ENCODE measurements at regions not wholly inside any gene's neighbourhood (a gene's known extent, or its start where the extent isn't known, plus 50 kb on each side); places are given as distances from the start of the nearest gene placed in this dataset.

DNA sequence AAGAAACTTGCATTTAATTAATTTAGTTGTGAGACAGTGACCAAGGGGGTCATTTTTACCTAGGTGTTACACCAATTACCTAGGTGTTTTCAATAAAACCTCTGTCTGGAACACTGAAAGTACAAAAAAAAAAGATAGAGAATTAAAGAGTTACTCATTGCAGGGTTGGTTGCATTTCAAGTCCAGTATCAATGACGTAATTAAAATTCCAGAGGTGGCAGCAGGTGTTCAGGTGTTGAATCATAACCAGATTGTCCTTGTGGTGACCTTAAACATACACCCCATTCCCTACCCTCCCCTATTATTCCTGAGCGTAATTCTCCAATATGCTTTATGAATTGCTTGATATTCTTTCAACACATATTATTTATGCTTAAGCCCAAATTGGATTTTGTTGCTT lies 352.0 kb upstream of the SLC8A1 start:
- H3K27me3 Mint-ChIP-seq, result no peaks in the 10 kb centered on the region
- H3K4me3 Mint-ChIP-seq, result no peak overlapping the region
- peaks cover 0 to 5% of the 10 kb centered on the region in 2 donors for H3K9me3 Mint-ChIP-seq
- H3K36me3 Mint-ChIP-seq (ENCODE audit: insufficient read depth), result no peaks in the 10 kb centered on the region
- DNase-seq (no peak), ATAC-seq (replicated peaks) (no peak)
- H3K4me1 Mint-ChIP-seq (ENCODE audit: low read depth in 2 of 2), result no peaks in the 10 kb centered on the region
- no peak overlapping the region for H3K27ac Mint-ChIP-seq

DNA sequence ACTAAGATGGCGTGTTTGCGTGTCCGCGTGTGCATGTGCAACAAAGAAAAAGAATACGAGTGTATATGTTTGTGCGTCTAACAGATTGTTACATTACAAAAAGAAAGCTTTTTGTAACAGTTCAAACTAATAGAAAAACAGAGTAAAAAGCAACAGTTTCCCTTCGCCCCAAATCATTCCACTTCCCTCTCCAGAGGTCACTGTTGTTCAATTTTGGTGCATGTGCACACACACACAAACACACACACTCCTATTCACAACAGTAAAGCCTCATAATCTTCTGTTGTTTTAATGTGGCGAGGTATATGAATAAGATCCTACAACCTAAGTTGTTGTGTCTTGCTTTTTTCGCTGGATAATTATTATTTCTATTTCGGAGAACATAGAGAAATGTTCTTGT lies 357.3 kb upstream of the SLC8A1 start:
- ATAC-seq (replicated peaks) (no peak), DNase-seq (no peak)
- Mint-ChIP-seq H3K9me3 (peaks cover 2 to 6% of the 10 kb centered on the region in 2 donors), H3K4me1 (ENCODE audit: low read depth in 2 of 2) (no peaks in the 10 kb centered on the region), H3K27ac (no peak overlapping the region), H3K4me3 (no peak overlapping the region), H3K36me3 (ENCODE audit: insufficient read depth) (no peaks in the 10 kb centered on the region), H3K27me3 (no peaks in the 10 kb centered on the region)

DNA sequence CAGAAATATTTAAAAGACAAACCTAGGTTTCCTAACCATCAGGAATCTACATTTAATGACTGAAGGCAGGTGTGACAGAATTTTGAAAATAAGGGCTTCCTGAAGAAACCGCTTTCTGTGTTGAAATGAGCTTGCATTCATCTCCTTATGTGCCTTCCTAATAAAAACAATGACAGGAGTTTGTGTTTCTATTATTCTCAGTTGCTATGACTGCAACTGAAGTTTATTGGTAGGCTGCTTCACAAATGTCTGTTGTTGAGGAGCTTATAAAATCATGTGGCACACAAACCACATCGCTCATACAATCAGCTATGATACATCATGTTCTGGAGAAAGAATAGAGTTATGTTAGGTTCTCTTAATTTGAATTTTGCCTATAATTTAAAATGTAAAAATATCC lies 362.7 kb upstream of the SLC8A1 start:
- no peaks in the 10 kb centered on the region for H3K27me3 Mint-ChIP-seq
- ATAC-seq (replicated peaks) (no peak), DNase-seq (no peak)
- peaks cover 0 to 3% of the 10 kb centered on the region in 2 donors for H3K9me3 Mint-ChIP-seq
- no peaks in the 10 kb centered on the region for H3K4me1 Mint-ChIP-seq (ENCODE audit: low read depth in 2 of 2)
- H3K27ac Mint-ChIP-seq, result no peak overlapping the region
- H3K36me3 Mint-ChIP-seq (ENCODE audit: insufficient read depth), result no peaks in the 10 kb centered on the region
- H3K4me3 Mint-ChIP-seq, result no peak overlapping the region

DNA sequence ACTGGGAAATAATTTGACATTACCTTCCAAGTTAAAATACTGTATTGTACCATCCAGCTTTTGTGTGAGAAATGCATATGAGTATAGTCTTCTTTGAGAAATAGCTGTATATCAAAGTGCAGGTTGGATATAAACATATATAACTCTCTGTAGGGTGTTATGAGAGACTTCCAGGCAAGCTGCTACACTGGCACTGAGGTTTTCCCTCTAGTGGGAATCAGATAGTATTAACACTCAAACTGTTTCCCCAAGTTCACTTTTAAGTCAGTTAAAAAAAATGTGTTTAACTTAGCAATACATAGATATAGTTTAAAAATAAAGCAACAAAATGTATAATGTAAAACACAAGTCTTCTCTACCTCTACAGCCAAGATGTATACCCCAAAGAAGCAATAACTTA lies 368.4 kb upstream of the SLC8A1 start:
- no peaks in the 10 kb centered on the region for H3K36me3 Mint-ChIP-seq (ENCODE audit: insufficient read depth)
- DNase-seq (no peak), ATAC-seq (replicated peaks) (no peak)
- peaks cover 0 to 11% of the 10 kb centered on the region in 2 donors for H3K9me3 Mint-ChIP-seq
- no peak overlapping the region for H3K27ac Mint-ChIP-seq
- H3K27me3 Mint-ChIP-seq, result no peaks in the 10 kb centered on the region
- H3K4me1 Mint-ChIP-seq (ENCODE audit: low read depth in 2 of 2), result no peaks in the 10 kb centered on the region
- H3K4me3 Mint-ChIP-seq, result no peak overlapping the region

DNA sequence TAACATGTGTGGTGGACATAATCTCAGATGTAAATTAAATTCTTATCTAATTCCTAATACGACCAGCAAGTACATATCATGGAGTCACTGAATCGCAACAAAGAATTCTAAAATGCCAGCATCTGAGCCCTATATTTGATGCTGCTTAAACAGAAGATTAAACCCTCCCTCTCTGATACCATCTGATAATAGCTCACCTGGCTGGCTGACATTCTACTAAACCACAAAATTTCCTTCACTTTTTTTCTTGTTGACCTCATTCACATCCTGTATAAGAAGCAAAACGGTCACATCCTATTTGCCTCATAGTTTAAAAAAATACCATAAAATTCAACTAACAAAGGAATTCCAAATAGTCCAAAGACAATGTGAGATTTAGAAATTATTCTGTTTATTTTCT lies 371.6 kb upstream of the SLC8A1 start:
- Mint-ChIP-seq H3K9me3 (peaks cover 0 to 10% of the 10 kb centered on the region in 2 donors), H3K27me3 (no peaks in the 10 kb centered on the region), H3K4me1 (ENCODE audit: low read depth in 2 of 2) (no peaks in the 10 kb centered on the region), H3K4me3 (no peak overlapping the region), H3K27ac (no peak overlapping the region), H3K36me3 (ENCODE audit: insufficient read depth) (no peaks in the 10 kb centered on the region)
- DNase-seq (no peak), ATAC-seq (replicated peaks) (no peak)

DNA sequence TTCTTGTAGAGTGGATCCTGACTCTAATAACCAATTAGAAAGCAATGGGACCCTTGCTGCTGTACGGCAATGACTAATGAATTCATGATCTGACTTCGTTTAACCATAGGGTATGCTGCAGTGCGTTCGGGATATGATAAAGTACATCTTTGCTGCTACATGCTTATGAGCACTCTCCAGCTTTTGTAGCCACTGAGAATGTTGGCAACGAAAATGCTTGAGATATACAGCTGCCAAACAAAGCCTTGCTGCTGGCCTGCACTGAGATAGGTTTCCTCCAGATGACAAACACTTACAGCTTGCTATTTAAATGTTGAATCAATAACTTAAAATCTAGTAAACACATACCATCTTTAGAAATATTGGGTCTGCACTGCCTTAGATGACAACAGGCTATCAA lies 372.4 kb upstream of the SLC8A1 start:
- ATAC-seq (replicated peaks) (no peak), DNase-seq (no peak)
- H3K27me3 Mint-ChIP-seq, result no peaks in the 10 kb centered on the region
- no peaks in the 10 kb centered on the region for H3K4me1 Mint-ChIP-seq (ENCODE audit: low read depth in 2 of 2)
- peaks cover 0 to 10% of the 10 kb centered on the region in 2 donors for H3K9me3 Mint-ChIP-seq
- no peaks in the 10 kb centered on the region for H3K36me3 Mint-ChIP-seq (ENCODE audit: insufficient read depth)
- H3K4me3 Mint-ChIP-seq, result no peak overlapping the region
- H3K27ac Mint-ChIP-seq, result no peak overlapping the region

DNA sequence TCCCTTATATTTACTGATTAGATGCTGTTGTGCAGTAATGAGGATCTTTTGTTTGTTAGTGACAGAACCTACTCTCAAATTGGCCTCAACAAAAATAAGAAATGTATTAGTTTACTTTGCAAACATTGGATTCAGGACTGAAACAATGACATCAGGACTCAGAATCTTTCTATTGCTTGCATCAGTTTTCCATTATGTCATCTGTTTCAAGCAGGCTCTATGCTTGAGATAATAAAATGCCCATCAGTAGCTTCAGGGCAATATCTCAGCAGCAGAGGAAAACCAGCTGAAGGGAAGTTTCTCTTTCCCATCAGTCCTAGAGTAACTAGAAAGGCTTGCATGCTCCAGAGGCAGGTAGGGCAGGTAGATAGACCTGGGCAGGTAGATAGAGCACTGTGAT lies 375.5 kb upstream of the SLC8A1 start:
- DNase-seq, result no peak
- H3K4me1 Mint-ChIP-seq (ENCODE audit: low read depth in 2 of 2), result no peaks in the 10 kb centered on the region
- no peaks in the 10 kb centered on the region for H3K36me3 Mint-ChIP-seq (ENCODE audit: insufficient read depth)
- no peaks in the 10 kb centered on the region for H3K27me3 Mint-ChIP-seq
- peaks cover 0 to 10% of the 10 kb centered on the region in 2 donors for H3K9me3 Mint-ChIP-seq
- H3K4me3 Mint-ChIP-seq, result no peak overlapping the region
- ATAC-seq (replicated peaks), result no peak
- no peak overlapping the region for H3K27ac Mint-ChIP-seq

DNA sequence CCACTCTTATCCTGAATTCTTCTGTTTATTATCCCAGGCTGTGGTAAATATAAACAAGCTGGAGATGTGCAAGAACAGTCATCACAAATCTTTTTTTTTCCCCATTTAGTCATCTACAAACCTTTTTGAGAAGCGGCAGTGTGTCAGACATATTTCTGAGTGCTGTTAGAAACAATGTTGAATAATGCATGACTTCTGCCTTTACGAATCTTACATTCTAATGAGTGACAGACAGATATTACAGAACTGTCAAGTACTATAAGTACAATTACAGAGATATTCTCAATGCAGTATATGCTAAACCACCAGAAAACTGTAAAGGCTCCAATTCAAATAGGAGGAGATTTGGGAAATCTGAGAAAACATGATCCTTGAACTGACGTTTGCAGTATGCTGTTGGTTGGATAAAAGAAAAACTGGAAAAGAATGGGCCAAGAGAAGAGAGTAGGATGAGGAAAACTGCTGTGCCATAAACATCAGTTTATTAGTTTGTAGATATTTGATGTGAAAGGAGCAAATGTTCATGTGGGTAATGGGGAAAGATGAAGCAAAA lies 379.5 kb upstream of the SLC8A1 start:
- H3K4me3 Mint-ChIP-seq, result no peak overlapping the region
- H3K4me1 Mint-ChIP-seq (ENCODE audit: low read depth in 2 of 2), result no peaks in the 10 kb centered on the region
- DNase-seq (no peak), ATAC-seq (replicated peaks) (no peak)
- no peaks in the 10 kb centered on the region for H3K36me3 Mint-ChIP-seq (ENCODE audit: insufficient read depth)
- no peaks in the 10 kb centered on the region for H3K9me3 Mint-ChIP-seq
- no peak overlapping the region for H3K27ac Mint-ChIP-seq
- H3K27me3 Mint-ChIP-seq, result no peaks in the 10 kb centered on the region

DNA sequence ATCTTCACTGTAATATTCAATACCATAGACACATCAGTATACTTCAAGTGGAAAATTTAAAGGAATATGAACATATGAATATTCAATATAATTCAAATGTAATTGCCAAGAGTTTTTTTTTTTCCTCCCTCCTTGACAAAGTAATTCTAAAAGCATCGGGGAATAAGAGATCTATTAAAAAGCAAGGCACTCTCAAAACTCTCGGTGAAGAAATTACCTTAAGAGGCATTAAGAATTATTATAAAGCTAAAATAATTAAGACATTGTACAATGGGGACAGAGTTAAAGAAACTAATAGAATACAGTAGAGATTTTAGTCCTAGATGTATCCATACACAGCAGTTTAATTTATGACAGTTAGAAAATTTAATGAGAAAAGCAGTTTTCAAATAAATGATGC lies 390.0 kb upstream of the SLC8A1 start:
- DNase-seq, result no peak
- H3K4me3 Mint-ChIP-seq, result no peak overlapping the region
- ATAC-seq (replicated peaks), result no peak
- no peak overlapping the region for H3K27ac Mint-ChIP-seq
- no peaks in the 10 kb centered on the region for H3K4me1 Mint-ChIP-seq (ENCODE audit: low read depth in 2 of 2)
- H3K36me3 Mint-ChIP-seq (ENCODE audit: insufficient read depth), result peaks cover 5% of the 10 kb centered on the region
- peaks cover 2 to 16% of the 10 kb centered on the region in 2 donors for H3K9me3 Mint-ChIP-seq
- H3K27me3 Mint-ChIP-seq, result no peaks in the 10 kb centered on the region

DNA sequence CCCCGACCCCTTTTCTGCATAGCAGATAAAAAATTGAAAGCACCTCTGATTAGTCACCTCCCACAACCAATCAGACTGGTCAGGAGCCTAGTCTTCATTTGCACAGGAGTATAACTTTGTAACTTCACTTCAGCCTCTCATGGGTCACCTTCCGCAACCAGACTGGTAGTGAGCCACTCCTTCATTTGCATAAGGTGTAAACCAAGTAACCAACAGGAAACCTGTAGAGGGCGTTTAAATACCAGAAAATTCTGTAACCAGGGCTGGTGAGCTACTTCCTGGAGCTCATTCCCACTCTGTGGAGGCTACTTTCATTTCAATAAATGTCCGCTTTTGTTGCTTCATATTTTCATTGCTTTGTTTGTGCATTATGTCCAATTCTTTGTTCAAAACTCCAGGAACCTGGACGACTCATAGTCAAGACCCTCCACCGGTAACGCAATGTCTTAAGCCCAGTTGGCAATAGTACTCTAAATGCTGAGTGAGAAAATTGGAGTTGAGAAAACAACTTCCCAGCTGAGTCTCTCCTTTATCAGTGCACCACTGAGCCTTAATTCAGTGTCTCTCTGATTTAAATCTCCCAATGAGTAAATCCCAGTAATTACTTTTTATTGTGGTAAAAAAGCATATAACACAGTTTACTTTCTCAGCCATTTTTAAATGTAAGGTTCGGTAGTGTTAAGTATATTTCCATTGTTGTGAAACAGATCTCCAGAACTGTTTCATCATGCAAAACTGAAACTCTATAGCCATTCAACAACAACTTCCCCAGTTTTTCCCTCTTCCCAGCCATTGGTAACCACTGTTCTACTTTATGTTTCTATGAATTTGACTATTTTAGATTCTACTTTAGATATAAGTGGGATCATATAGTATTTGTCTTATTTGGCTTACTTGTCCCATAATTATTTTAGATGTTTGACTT lies 392.7 kb upstream of the SLC8A1 start:
- H3K27ac Mint-ChIP-seq, result no peak overlapping the region
- H3K27me3 Mint-ChIP-seq, result no peaks in the 10 kb centered on the region
- no peak for DNase-seq
- H3K36me3 Mint-ChIP-seq (ENCODE audit: insufficient read depth), result peaks cover 5% of the 10 kb centered on the region
- no peaks in the 10 kb centered on the region for H3K4me1 Mint-ChIP-seq (ENCODE audit: low read depth in 2 of 2)
- ATAC-seq (replicated peaks), result no peak
- H3K9me3 Mint-ChIP-seq, result peaks cover 2 to 21% of the 10 kb centered on the region in 2 donors
- no peak overlapping the region for H3K4me3 Mint-ChIP-seq

DNA sequence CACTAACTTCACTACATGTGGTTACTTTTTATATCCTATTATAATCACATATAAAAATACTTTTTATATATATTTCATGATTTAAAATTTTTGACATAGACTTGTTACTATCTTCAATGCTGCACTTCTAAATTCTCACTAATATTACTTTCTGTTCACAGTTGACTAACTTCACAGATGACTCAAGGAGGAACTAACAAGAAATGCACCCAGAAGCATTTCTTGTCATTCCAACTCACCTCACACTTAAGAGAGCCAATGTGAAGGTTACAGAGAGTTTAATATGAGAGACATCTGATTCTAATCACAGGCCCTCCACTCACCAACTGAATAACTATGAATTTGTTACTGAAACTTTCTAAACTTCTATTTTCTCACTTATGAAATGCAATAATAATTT lies 399.8 kb upstream of the SLC8A1 start:
- Mint-ChIP-seq H3K27me3 (no peaks in the 10 kb centered on the region), H3K4me3 (no peak overlapping the region), H3K9me3 (peaks cover 8 to 25% of the 10 kb centered on the region in 2 donors), H3K27ac (no peak overlapping the region), H3K36me3 (ENCODE audit: insufficient read depth) (no peaks in the 10 kb centered on the region), H3K4me1 (ENCODE audit: low read depth in 2 of 2) (no peaks in the 10 kb centered on the region)
- ATAC-seq (replicated peaks) (no peak), DNase-seq (no peak)

DNA sequence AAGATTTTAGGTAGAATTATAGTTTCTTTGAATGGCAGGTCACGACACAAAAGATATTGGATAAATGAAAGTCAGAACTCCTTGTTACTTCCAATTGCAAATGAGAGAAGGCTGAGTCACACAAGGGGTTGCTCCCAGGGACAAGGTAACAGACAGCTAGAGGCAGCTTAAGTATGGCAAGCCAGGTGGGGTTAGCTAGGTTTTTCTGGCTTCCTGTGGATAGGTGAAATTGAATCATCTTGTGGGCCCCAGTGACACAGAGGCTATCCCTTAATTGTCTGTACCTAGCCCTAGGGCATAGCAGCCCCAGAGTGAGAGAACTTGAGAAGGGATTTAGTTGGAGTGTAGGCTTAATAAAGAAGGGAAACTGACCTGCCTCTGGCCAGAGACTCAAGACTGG lies 407.7 kb upstream of the SLC8A1 start:
- no peak for ATAC-seq (replicated peaks)
- Mint-ChIP-seq H3K9me3 (peaks cover 1 to 6% of the 10 kb centered on the region in 2 donors), H3K27ac (no peak overlapping the region), H3K4me3 (no peak overlapping the region), H3K36me3 (ENCODE audit: insufficient read depth) (no peaks in the 10 kb centered on the region), H3K27me3 (no peaks in the 10 kb centered on the region), H3K4me1 (ENCODE audit: low read depth in 2 of 2) (no peaks in the 10 kb centered on the region)
- no peak for DNase-seq

DNA sequence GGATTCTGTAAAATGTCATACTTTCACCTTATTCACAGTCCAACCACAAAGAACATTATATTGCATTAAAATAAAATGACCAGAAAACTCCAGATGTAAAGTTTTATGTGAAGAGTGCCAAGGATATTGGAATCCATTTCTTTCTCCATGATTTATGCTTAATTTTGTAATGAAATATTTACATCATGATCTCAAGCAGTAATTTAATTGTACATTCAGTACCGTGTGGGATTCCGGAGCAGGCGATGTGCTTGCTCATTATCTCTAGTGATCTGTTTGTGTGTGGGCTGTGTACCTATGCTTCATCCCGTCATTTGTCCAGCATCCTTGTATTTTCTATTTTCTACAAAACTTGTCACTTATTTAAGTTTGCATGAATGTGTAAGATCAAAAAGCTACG lies 415.9 kb upstream of the SLC8A1 start:
- H3K36me3 Mint-ChIP-seq (ENCODE audit: insufficient read depth), result no peaks in the 10 kb centered on the region
- no peaks in the 10 kb centered on the region for H3K27me3 Mint-ChIP-seq
- no peaks in the 10 kb centered on the region for H3K4me1 Mint-ChIP-seq (ENCODE audit: low read depth in 2 of 2)
- no peak for ATAC-seq (replicated peaks)
- H3K9me3 Mint-ChIP-seq, result peaks cover 3 to 22% of the 10 kb centered on the region in 2 donors
- no peak overlapping the region for H3K4me3 Mint-ChIP-seq
- no peak for DNase-seq
- no peak overlapping the region for H3K27ac Mint-ChIP-seq

DNA sequence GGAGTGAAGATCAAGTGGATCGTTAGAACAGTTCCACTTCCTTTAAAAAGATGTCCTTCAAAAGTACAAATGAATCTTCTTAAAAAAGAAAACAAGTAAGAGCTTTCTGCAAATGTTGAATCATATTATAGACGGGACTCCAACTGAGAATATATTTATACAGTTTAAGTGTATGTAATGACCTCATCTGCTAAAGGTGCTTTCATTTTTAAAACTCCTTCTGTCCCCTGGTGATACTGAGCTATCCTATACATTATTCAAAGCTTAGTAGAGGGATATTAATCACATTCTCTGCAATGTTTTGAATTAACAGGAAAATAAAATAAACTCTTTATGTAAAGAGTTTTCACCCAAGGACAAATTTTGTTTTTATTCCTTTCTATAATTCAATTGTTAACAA lies 420.7 kb upstream of the SLC8A1 start:
- H3K27me3 Mint-ChIP-seq, result no peaks in the 10 kb centered on the region
- no peak for DNase-seq
- peaks cover 3 to 19% of the 10 kb centered on the region in 2 donors for H3K9me3 Mint-ChIP-seq
- no peak for ATAC-seq (replicated peaks)
- H3K4me1 Mint-ChIP-seq (ENCODE audit: low read depth in 2 of 2), result no peaks in the 10 kb centered on the region
- H3K4me3 Mint-ChIP-seq, result no peak overlapping the region
- H3K27ac Mint-ChIP-seq, result no peak overlapping the region
- H3K36me3 Mint-ChIP-seq (ENCODE audit: insufficient read depth), result no peaks in the 10 kb centered on the region

Data from effector memory CD8-positive, alpha-beta T cell (primary cell).